Testis (tissue), 2 donors: ENCODE measurements at regions not wholly inside any gene's neighbourhood (a gene's known extent, or its start where the extent isn't known, plus 50 kb on each side); places are given as distances from the start of the nearest gene placed in this dataset.
"Not testable (repeated sequence)": the region's sequence is repeated elsewhere in the genome, so short reads cannot be mapped to it uniquely, and the experiment has no call there.

ENCODE experiments used
- DNase-seq: peaks from one replicate; pipeline ENCODE4 v3.0.0-alpha.2; 2019
- H3K27ac ChIP-seq, 2 donors: fragments of 200-600 bp; sonication (generic); one replicate each; pipeline ENCODE4 v1.5.1; 2019
- H3K27me3 ChIP-seq: fragments of 200-600 bp; sonication (generic); one replicate; pipeline ENCODE4 v1.5.1; 2019
- H3K36me3 ChIP-seq: fragments of 200-600 bp; sonication (generic); one replicate; pipeline ENCODE4 v1.5.1; 2017; ENCODE audit warnings: low read depth; ENCODE audit errors: missing control alignments
- H3K4me1 ChIP-seq: fragments of 200-600 bp; sonication (generic); one replicate; pipeline ENCODE4 v1.5.1; 2019
- H3K4me3 ChIP-seq, 2 donors: fragments of 200-600 bp; sonication (generic); one replicate each; pipeline ENCODE4 v1.5.1; 2017 to 2019
- H3K9me3 ChIP-seq: fragments of 200-600 bp; sonication (generic); one replicate; pipeline ENCODE4 v1.5.1; 2017
- CTCF ChIP-seq, 3 experiments: fragments of 450-650 bp in 2 of 3; fragments of 200-600 bp in 1 of 3; sonication (generic) in 1 of 3; IDR thresholded peaks; one replicate each; pipeline ENCODE4 v1.5.1; 2016 to 2019; ENCODE audit warnings: antibody characterized with exemption in 3 of 3, mild to moderate bottlenecking in 2 of 3, moderate library complexity in 1 of 3
- POLR2A ChIP-seq: fragments of 450-650 bp; IDR thresholded peaks from one replicate; pipeline ENCODE4 v1.6.1; 2017; ENCODE audit warnings: antibody characterized with exemption, mild to moderate bottlenecking, moderate library complexity
- WGBS, 2 donors: methylation state at CpG; one replicate each; pipeline ENCODE4 v1.1.5; 2018; 5-methylcytosine and 5-hydroxymethylcytosine counted together
- intact Hi-C: fragments of 100-400 bp; cut with DNase I; formaldehyde crosslinking; loops from one replicate; pipeline ENCODE4 v1.15.1; 2023; ENCODE audit warnings: low total_unique reads

GRCh38 chrX:130561930-130562329, 160.1 kb downstream of the RBMX2 start:
- H3K27me3 ChIP-seq, result no peaks in the 10 kb centered on the region
- H3K36me3 ChIP-seq, result no peaks in the 10 kb centered on the region
- H3K4me3 ChIP-seq, result no peak overlapping the region
- H3K27ac ChIP-seq, result no peak overlapping the region
- no peak for DNase-seq
- no peaks in the 10 kb centered on the region for H3K4me1 ChIP-seq
- TF ChIP-seq POLR2A (no peak), CTCF (IDR thresholded peaks at IDR 0.05) (no peak)
- 92 to 100% methylated on average over 1 of the region's 1 CpG for whole genome bisulfite sequencing, 2 donors
- intact Hi-C loops, result no loop called here
- H3K9me3 ChIP-seq, result no peaks in the 10 kb centered on the region

- no peak for TF ChIP-seq POLR2A
- TF ChIP-seq CTCF (IDR thresholded peaks at IDR 0.05), result no peak
- no peaks in the 10 kb centered on the region for H3K36me3 ChIP-seq
- no peak overlapping the region for H3K4me3 ChIP-seq
- no peaks in the 10 kb centered on the region for H3K27me3 ChIP-seq
- DNase-seq, result no peak
- 88 to 93% methylated on average over 2 of the region's 2 CpGs for WGBS, 2 donors
- intact Hi-C loops, result no loop called here
- no peaks in the 10 kb centered on the region for H3K4me1 ChIP-seq
- no peak overlapping the region for H3K27ac ChIP-seq
- no peaks in the 10 kb centered on the region for H3K9me3 ChIP-seq
Observed at GRCh38 chrX:130563476-130563875, 161.7 kb downstream of the RBMX2 start.

- intact Hi-C loops, result no loop called here
- Histone ChIP-seq H3K4me1 (no peaks in the 10 kb centered on the region), H3K27me3 (no peaks in the 10 kb centered on the region), H3K27ac (no peak overlapping the region), H3K9me3 (no peaks in the 10 kb centered on the region), H3K36me3 (no peaks in the 10 kb centered on the region), H3K4me3 (no peak overlapping the region)
- TF ChIP-seq CTCF (IDR thresholded peaks at IDR 0.05), result no peak
- no peak for TF ChIP-seq POLR2A
- no peak for DNase-seq
- WGBS, 2 donors, result 83 to 87% methylated on average over 3 to 4 of the region's 4 CpGs
Observed at GRCh38 chrX:130566028-130566683, 164.4 kb downstream of the RBMX2 start.

- H3K36me3 ChIP-seq, intact Hi-C loops, H3K4me1 ChIP-seq, H3K27me3 ChIP-seq, H3K27ac ChIP-seq, H3K4me3 ChIP-seq, DNase-seq, H3K9me3 ChIP-seq: not testable (repeated sequence)
- 77% methylated on average over 8 of the region's 15 CpGs; no CpG with 5 or more reads in 1 of the 2 donors for WGBS, 2 donors
Observed at GRCh38 chrX:130573030-130573429, 171.2 kb downstream of the RBMX2 start.
